ENCODE measurements at regions not wholly inside any gene's neighbourhood (a gene's known extent, or its start where the extent isn't known, plus 50 kb on each side); places are given as distances from the start of the nearest gene placed in this dataset.

- H2BK5ac ChIP-seq (ENCODE audit: insufficient read length, low read length) = no peak overlapping the region
- no peaks in the 10 kb centered on the region for H3K23me2 ChIP-seq (ENCODE audit: insufficient read length, low read depth, low read length, poor library complexity, severe bottlenecking)
- H3K79me2 ChIP-seq (ENCODE audit: insufficient read depth, low read length) = no peaks in the 10 kb centered on the region
- H2BK15ac ChIP-seq (ENCODE audit: low read depth, low read length) = no peak overlapping the region
- no peak overlapping the region for H4K5ac ChIP-seq (ENCODE audit: insufficient read length, low read depth, low read length)
- H3K4me3 Mint-ChIP-seq = no peak overlapping the region
- no peak for TF ChIP-seq CTCF (conservative IDR thresholded peaks at IDR 0.05)
- H3K14ac ChIP-seq (ENCODE audit: insufficient read depth, low read length) = no peak overlapping the region
- H3K9me3 ChIP-seq (ENCODE audit: control insufficient read depth, low read depth, low read length) = no peaks in the 10 kb centered on the region
- peaks cover 2% of the 10 kb centered on the region; the same call in 1 of the 2 replicates for H3K27me3 Mint-ChIP-seq (ENCODE audit: low read depth)
- peaks cover 0 to 4% (median 0%) of the 10 kb centered on the region in 3 experiments; a peak in 2 of 7 replicates for H3K36me3 Mint-ChIP-seq (ENCODE audit: insufficient read depth in 1 of 3, low read depth in 3 of 3)
- no peak for DNase-seq
- no peak overlapping the region for H3K27ac ChIP-seq (ENCODE audit: insufficient read length, low read depth, low read length)
- H2BK20ac ChIP-seq (ENCODE audit: low read depth, low read length, poor library complexity, severe bottlenecking) = no peak overlapping the region
- no peak overlapping the region for H3T11ph ChIP-seq (ENCODE audit: low read length)
- peaks cover 37 to 38% of the 10 kb centered on the region in 2 experiments for H3K4me1 Mint-ChIP-seq
- H2BK12ac ChIP-seq (ENCODE audit: insufficient read length, low read depth, low read length) = no peak overlapping the region
- WGBS (ENCODE audit: extremely low coverage, insufficient read length, low lambda C conversion rate) = no CpG with 5 or more reads among the region's 5 CpGs
- no peak overlapping the region for H3K9ac ChIP-seq (ENCODE audit: extremely low read depth, insufficient read length, low read length)
- no peak overlapping the region for H3K56ac ChIP-seq (ENCODE audit: insufficient read length, low read depth, low read length)
- no peaks in the 10 kb centered on the region for H3K27me3 ChIP-seq (ENCODE audit: insufficient read depth, low read length)
- no peak overlapping the region for H4K8ac ChIP-seq (replicated peaks; ENCODE audit: insufficient read length, low read depth, low read length)
- no peak overlapping the region for H2BK120ac ChIP-seq (ENCODE audit: low read depth, low read length, poor library complexity, severe bottlenecking)
- H3K23ac ChIP-seq (ENCODE audit: insufficient read length, low read depth, low read length) = no peak overlapping the region
- no peak overlapping the region for H3K4ac ChIP-seq (ENCODE audit: low read depth, low read length)
- no peaks in the 10 kb centered on the region for H4K20me1 ChIP-seq (ENCODE audit: control insufficient read depth, insufficient read depth, insufficient read length)
- H3K9me3 Mint-ChIP-seq = peaks cover 3 to 4% of the 10 kb centered on the region in 2 experiments; a peak in 3 of 5 replicates
- no peak overlapping the region for H3K18ac ChIP-seq (ENCODE audit: insufficient read length, low read depth, low read length)
- no peak overlapping the region for H3K4me2 ChIP-seq (ENCODE audit: insufficient read depth, insufficient read length, low read length)
- H3K27ac Mint-ChIP-seq = no peak overlapping the region
- H2AFZ ChIP-seq (ENCODE audit: low read length) = no peak overlapping the region
- H3K4me1 ChIP-seq (ENCODE audit: insufficient read depth, low read length) = 0 out of 2 replicates have a peak, but pooled peaks cover 7% of the 10 kb centered on the region
- H4K91ac ChIP-seq (ENCODE audit: insufficient read length, low read depth, low read length) = no peak overlapping the region
- H2AK5ac ChIP-seq (ENCODE audit: insufficient read length, low read length) = no peak overlapping the region
- H3K79me1 ChIP-seq (ENCODE audit: insufficient read depth, low read depth, low read length, poor library complexity, severe bottlenecking) = no peaks in the 10 kb centered on the region
Measured at GRCh38 chr2:219877728-219878127, 250.3 kb downstream of the SLC4A3 start.
